Spleen (tissue), 11 donors: ENCODE measurements at regions not wholly inside any gene's neighbourhood (a gene's known extent, or its start where the extent isn't known, plus 50 kb on each side); places are given as distances from the start of the nearest gene placed in this dataset.

Source experiments
- DNase-seq: peaks from one replicate; pipeline ENCODE4 v3.0.0-alpha.2; 2020
- H3K27ac ChIP-seq, 8 donors: fragments of 200-600 bp; sonication (generic) in 7 of 8; 1 replicate in 4 of 8; 2 replicates in 4 of 8; pipeline versions ENCODE4 v1.5.0 to v1.8.0; 2016 to 2021; ENCODE audit warnings: inconsistent platforms in 4 of 8, mild to moderate bottlenecking in 4 of 8, moderate library complexity in 1 of 8
- H3K27me3 ChIP-seq, 7 donors: fragments of 200-600 bp; sonication (generic) in 6 of 7; replicated peaks in 1 of 7; 1 replicate in 4 of 7; 2 replicates in 3 of 7; pipeline versions ENCODE4 v1.5.0 to v1.8.0; 2016 to 2021; ENCODE audit warnings: inconsistent platforms in 3 of 7, mild to moderate bottlenecking in 1 of 7
- H3K36me3 ChIP-seq, 6 donors: fragments of 200-600 bp; sonication (generic) in 5 of 6; 1 replicate in 4 of 6; 2 replicates in 2 of 6; pipeline versions ENCODE4 v1.5.0 to v1.8.0; 2016 to 2021; ENCODE audit warnings: inconsistent platforms in 2 of 6
- H3K4me1 ChIP-seq, 6 donors: fragments of 200-600 bp; sonication (generic) in 5 of 6; 1 replicate in 3 of 6; 2 replicates in 3 of 6; pipeline versions ENCODE4 v1.5.0 to v1.8.0; 2016 to 2021; ENCODE audit warnings: inconsistent platforms in 3 of 6
- H3K4me3 ChIP-seq, 8 donors: fragments of 200-600 bp; sonication (generic) in 7 of 8; 1 replicate in 4 of 8; 2 replicates in 4 of 8; pipeline versions ENCODE4 v1.5.0 to v1.8.0; 2016 to 2021; ENCODE audit warnings: inconsistent platforms in 4 of 8, mild to moderate bottlenecking in 4 of 8, moderate library complexity in 2 of 8
- H3K9me3 ChIP-seq, 8 donors: fragments of 200-600 bp; sonication (generic) in 7 of 8; 1 replicate in 4 of 8; 2 replicates in 4 of 8; pipeline versions ENCODE4 v1.5.0 to v1.8.0; 2016 to 2021; ENCODE audit warnings: inconsistent platforms in 4 of 8
- POLR2A ChIP-seq, 3 donors: fragments of 450-650 bp; IDR thresholded peaks; one replicate each; pipeline ENCODE4 v1.5.1; 2017; ENCODE audit warnings: antibody characterized with exemption in 3 of 3, mild to moderate bottlenecking in 1 of 3
- POLR2AphosphoS5 ChIP-seq, 3 donors: sonication (generic); formaldehyde crosslinking; IDR thresholded peaks; one replicate each; pipeline ENCODE4 v1.5.1; 2017; ENCODE audit warnings: antibody characterized with exemption in 3 of 3
- WGBS, 5 donors: extraction: QIAGEN DNeasy Blood & Tissue Kit in 3 of 5; methylation state at CpG; one replicate each; pipeline versions ENCODE4 v1.1.5 to v1.1.7; 2013 to 2018; 5-methylcytosine and 5-hydroxymethylcytosine counted together
- intact Hi-C: fragments of 100-400 bp; cut with DNase I; formaldehyde crosslinking; loops from one replicate; pipeline ENCODE4 v1.15.0; 2023; ENCODE audit warnings: low total_unique reads
- TF ChIP-seq, protein P1 (sequence below), 11 experiments: fragments of 200-600 bp in 7 of 11; fragments of 450-650 bp in 4 of 11; sonication (generic) in 4 of 11; IDR thresholded peaks in 8 of 11; conservative IDR thresholded peaks in 3 of 11; 1 replicate in 7 of 11; 2 replicates in 4 of 11; pipeline versions ENCODE4 v1.4.0 to v1.8.0; 2016 to 2021; ENCODE audit warnings: antibody characterized with exemption in 11 of 11, inconsistent platforms in 4 of 11, mild to moderate bottlenecking in 1 of 11
- donor health status: healthy with polysubstance abuse.
- donor health status: DM: no; HTN: no; CAD: no; lungs with moderate emphysema.
- donor health status: DM: no; HTN: no; CAD: no.
- donor health status: Bipolar disorder and iron deficiency.
- donor health status: healthy.
- donor health status: DM: no; HTN: no; CAD: no.
- donor health status: DM: yes; HTN: yes; CAD: no.

DNA sequence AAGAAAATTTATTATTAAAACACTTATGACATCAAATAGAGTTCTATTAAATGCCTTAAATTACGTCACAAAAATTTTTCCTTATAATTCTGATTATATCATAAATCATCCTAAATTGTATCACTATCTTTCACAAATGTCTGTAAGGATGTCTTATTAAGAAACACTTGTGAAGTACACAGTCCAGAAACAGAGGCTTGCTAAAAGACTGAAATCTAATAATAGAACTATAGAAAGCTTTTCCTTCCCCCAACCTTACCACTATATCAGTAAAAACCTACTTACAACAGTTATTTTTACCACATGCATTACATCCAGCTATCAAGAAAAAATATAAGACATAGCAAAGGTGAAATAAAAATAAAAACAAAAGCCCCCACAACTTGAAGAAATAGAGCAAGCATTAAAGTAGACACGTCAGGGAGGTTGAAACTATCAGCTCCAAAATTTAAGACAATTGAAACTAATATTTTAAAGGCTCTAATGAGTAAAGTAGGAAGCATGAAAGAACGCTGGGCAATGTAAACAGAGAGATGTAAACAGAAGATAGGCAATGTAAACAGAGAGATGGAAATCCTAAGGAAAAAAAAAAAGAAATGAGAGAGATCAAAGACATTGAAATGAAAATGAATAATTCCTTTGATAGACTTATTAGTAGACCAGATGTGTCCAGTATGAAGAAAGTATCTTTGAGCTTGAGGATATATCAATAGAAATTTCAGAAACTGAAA lies 94.9 kb upstream of the TECRL start:
- no peaks in the 10 kb centered on the region for H3K4me1 ChIP-seq
- WGBS, 5 donors, result 58 to 68% (median 59%) methylated on average over 3 of the region's 3 CpGs
- no peak for DNase-seq
- no peak overlapping the region for H3K27ac ChIP-seq
- no peaks in the 10 kb centered on the region for H3K36me3 ChIP-seq
- no peaks in the 10 kb centered on the region for H3K27me3 ChIP-seq
- intact Hi-C loops, result no loop called here
- H3K4me3 ChIP-seq, result no peak overlapping the region
- H3K9me3 ChIP-seq, result peaks cover 0 to 4% (median 0%) of the 10 kb centered on the region in 8 donors
- TF ChIP-seq, protein P1, sequence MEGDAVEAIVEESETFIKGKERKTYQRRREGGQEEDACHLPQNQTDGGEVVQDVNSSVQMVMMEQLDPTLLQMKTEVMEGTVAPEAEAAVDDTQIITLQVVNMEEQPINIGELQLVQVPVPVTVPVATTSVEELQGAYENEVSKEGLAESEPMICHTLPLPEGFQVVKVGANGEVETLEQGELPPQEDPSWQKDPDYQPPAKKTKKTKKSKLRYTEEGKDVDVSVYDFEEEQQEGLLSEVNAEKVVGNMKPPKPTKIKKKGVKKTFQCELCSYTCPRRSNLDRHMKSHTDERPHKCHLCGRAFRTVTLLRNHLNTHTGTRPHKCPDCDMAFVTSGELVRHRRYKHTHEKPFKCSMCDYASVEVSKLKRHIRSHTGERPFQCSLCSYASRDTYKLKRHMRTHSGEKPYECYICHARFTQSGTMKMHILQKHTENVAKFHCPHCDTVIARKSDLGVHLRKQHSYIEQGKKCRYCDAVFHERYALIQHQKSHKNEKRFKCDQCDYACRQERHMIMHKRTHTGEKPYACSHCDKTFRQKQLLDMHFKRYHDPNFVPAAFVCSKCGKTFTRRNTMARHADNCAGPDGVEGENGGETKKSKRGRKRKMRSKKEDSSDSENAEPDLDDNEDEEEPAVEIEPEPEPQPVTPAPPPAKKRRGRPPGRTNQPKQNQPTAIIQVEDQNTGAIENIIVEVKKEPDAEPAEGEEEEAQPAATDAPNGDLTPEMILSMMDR (IDR thresholded peaks at IDR 0.05 in 8 of 11, conservative IDR thresholded peaks at IDR 0.05 in 3 of 11), result no peak
- TF ChIP-seq POLR2A (IDR thresholded peaks at IDR 0.05) (no peak), POLR2AphosphoS5 (IDR thresholded peaks at IDR 0.05) (no peak)

DNA sequence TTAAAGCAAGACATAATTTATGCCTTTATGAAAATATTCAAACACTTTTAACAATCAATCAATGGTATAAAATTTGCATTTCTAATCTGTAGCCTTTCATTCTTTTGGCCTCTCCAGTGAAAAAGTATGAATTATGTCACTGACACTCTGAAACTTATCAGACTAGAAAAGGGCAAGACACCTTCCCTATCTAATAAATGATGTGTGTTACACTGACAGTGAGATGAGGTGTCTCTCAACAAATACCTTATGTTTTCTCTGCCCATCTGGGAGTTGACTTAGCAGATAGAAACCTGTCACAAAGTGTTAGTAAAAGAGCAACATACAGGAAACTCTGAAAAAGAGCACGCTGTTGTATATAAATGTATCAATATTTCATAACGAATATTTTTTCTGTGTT lies 94.2 kb upstream of the TECRL start:
- no peak overlapping the region for H3K4me3 ChIP-seq
- intact Hi-C loops, result no loop called here
- no peaks in the 10 kb centered on the region for H3K27me3 ChIP-seq
- no peaks in the 10 kb centered on the region for H3K36me3 ChIP-seq
- 76 to 96% (median 87%) methylated on average over 2 of the region's 2 CpGs for WGBS, 5 donors
- H3K27ac ChIP-seq, result no peak overlapping the region
- peaks cover 0 to 4% (median 0%) of the 10 kb centered on the region in 8 donors for H3K9me3 ChIP-seq
- DNase-seq, result no peak
- H3K4me1 ChIP-seq, result no peaks in the 10 kb centered on the region
- TF ChIP-seq, protein P1 (IDR thresholded peaks at IDR 0.05 in 8 of 11, conservative IDR thresholded peaks at IDR 0.05 in 3 of 11), result no peak
- TF ChIP-seq POLR2A (IDR thresholded peaks at IDR 0.05), result no peak
- TF ChIP-seq POLR2AphosphoS5 (IDR thresholded peaks at IDR 0.05), result no peak

DNA sequence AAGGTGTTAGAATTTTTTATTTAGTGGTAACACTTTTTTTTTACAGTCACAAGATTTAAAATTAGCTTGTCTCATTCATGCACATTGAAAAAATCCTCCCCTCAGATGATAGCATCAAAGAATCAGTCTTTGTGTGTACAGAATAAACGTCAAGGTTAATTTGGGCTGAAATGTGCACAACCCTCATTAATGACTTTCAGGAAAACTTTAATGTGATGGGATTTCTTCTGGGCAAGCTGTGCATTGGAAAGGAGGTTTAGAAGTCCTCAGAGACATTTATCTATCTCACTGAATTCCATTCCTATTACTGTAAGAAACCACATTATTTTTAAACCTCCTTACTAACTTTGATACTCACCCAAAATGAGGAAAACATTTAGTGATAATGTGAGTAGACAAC lies 88.2 kb upstream of the TECRL start:
- TF ChIP-seq, protein P1 (IDR thresholded peaks at IDR 0.05 in 8 of 11, conservative IDR thresholded peaks at IDR 0.05 in 3 of 11), result no peak
- no peak for TF ChIP-seq POLR2AphosphoS5 (IDR thresholded peaks at IDR 0.05)
- TF ChIP-seq POLR2A (IDR thresholded peaks at IDR 0.05), result no peak
- intact Hi-C loops, result no loop called here

DNA sequence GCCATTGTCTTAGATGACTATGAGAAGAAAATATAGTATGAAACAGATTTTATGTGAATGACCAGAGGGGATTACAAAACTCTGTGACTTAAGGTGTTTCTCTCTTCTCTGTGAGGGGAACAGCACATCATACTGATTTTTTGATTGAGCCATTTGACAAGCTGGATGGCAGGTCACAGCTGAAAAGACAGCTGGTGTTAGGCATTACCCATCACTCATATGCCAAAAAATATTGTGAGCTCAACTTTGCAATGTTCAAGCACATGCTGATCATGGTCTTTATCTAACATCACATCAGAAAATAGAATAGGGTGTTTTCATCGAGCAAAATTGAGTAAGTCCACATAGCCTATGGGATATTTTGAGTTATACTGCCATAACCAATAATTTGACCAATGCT lies 86.7 kb upstream of the TECRL start:
- Histone ChIP-seq H3K9me3 (peaks cover 0 to 3% (median 0%) of the 10 kb centered on the region in 8 donors), H3K36me3 (no peaks in the 10 kb centered on the region), H3K27me3 (no peaks in the 10 kb centered on the region), H3K27ac (no peak overlapping the region), H3K4me1 (no peaks in the 10 kb centered on the region), H3K4me3 (no peak overlapping the region)
- 70 to 81% (median 72%) methylated on average over 1 of the region's 1 CpG for WGBS, 5 donors
- DNase-seq, result no peak
- intact Hi-C loops, result no loop called here
- TF ChIP-seq, protein P1 (IDR thresholded peaks at IDR 0.05 in 8 of 11, conservative IDR thresholded peaks at IDR 0.05 in 3 of 11), result no peak
- TF ChIP-seq POLR2A (IDR thresholded peaks at IDR 0.05) (no peak), POLR2AphosphoS5 (IDR thresholded peaks at IDR 0.05) (no peak)

More for the DNA sequence above, 88.2 kb upstream of the TECRL start:
- H3K4me1 ChIP-seq, result no peaks in the 10 kb centered on the region
- no peak overlapping the region for H3K27ac ChIP-seq
- WGBS, 5 donors, result 38 to 66% (median 54%) methylated on average over 1 of the region's 1 CpG
- no peak for DNase-seq
- H3K9me3 ChIP-seq, result no peaks in the 10 kb centered on the region
- no peak overlapping the region for H3K4me3 ChIP-seq
- H3K36me3 ChIP-seq, result no peaks in the 10 kb centered on the region
- H3K27me3 ChIP-seq, result no peaks in the 10 kb centered on the region
